HepG2 (cell line): ENCODE measurements at regions not wholly inside any gene's neighbourhood (a gene's known extent, or its start where the extent isn't known, plus 50 kb on each side); places are given as distances from the start of the nearest gene placed in this dataset.

ENCODE experiments used
- ARNTL ChIP-seq: sonication (generic); formaldehyde crosslinking; IDR thresholded peaks from 2 replicates; pipeline ENCODE4 v1.4.0; 2020; ENCODE audit warnings: mild to moderate bottlenecking, missing genetic modification reagents
- CHD4 ChIP-seq: fragments of 200-600 bp; sonication (generic); IDR thresholded peaks from 2 replicates; pipeline ENCODE4 v1.7.0; 2017; ENCODE audit warnings: mild to moderate bottlenecking, low read length, borderline replicate concordance
- FOSL2 ChIP-seq: sonication (generic); formaldehyde crosslinking; IDR thresholded peaks from 2 replicates; pipeline ENCODE4 v1.4.0; 2020; ENCODE audit warnings: missing genetic modification reagents
- HDAC6 ChIP-seq: fragments of 200-600 bp; sonication (generic); IDR thresholded peaks from 2 replicates; pipeline ENCODE4 v1.7.0; 2017; ENCODE audit warnings: mild to moderate bottlenecking, antibody characterized with exemption, low read length, low read depth
- HMGA1 ChIP-seq: sonication (generic); formaldehyde crosslinking; conservative IDR thresholded peaks from 2 replicates; pipeline ENCODE4 v1.4.0; 2020; ENCODE audit warnings: missing genetic modification reagents
- HNRNPH1 ChIP-seq: fragments of 200-400 bp; formaldehyde crosslinking; optimal IDR thresholded peaks from 2 replicates; pipeline ENCODE3; 2017; ENCODE audit warnings: mild to moderate bottlenecking, low read depth, low read length
- HOXA9 ChIP-seq: sonication (generic); formaldehyde crosslinking; IDR thresholded peaks from 2 replicates; pipeline ENCODE4 v1.8.1; 2022; ENCODE audit warnings: missing genetic modification reagents, mild to moderate bottlenecking, moderate library complexity, borderline replicate concordance
- ISX ChIP-seq: sonication (generic); formaldehyde crosslinking; conservative IDR thresholded peaks from 2 replicates; pipeline ENCODE4 v1.5.0; 2020; ENCODE audit warnings: missing genetic modification reagents
- ONECUT2 ChIP-seq: sonication (generic); formaldehyde crosslinking; IDR thresholded peaks from 2 replicates; pipeline ENCODE4 v1.4.0; 2020; ENCODE audit warnings: missing genetic modification reagents
- PAF1 ChIP-seq: IDR thresholded peaks from 2 replicates; pipeline ENCODE4 v1.6.1; 2016; ENCODE audit warnings: missing genetic modification reagents, missing compliant biosample characterization
- PAXIP1 ChIP-seq: sonication (generic); formaldehyde crosslinking; conservative IDR thresholded peaks from 2 replicates; pipeline ENCODE4 v1.4.0; 2020; ENCODE audit warnings: mild to moderate bottlenecking, missing genetic modification reagents, moderate library complexity
- PPARG ChIP-seq: conservative IDR thresholded peaks from 2 replicates; pipeline ENCODE4 v1.6.1; 2016; ENCODE audit warnings: missing biosample characterization, missing genetic modification reagents
- RFX1 ChIP-seq: fragments of 450-650 bp; IDR thresholded peaks from 2 replicates; pipeline ENCODE4 v1.6.1; 2017
- SMAD1 ChIP-seq: sonication (generic); formaldehyde crosslinking; IDR thresholded peaks from 2 replicates; pipeline ENCODE4 v1.4.0; 2020; ENCODE audit warnings: missing genetic modification reagents, low read depth, mild to moderate bottlenecking, borderline replicate concordance
- SOX5 ChIP-seq: IDR thresholded peaks from 2 replicates; pipeline ENCODE4 v1.6.1; 2016; ENCODE audit warnings: borderline replicate concordance
- TBX3 ChIP-seq: fragments of 450-650 bp; IDR thresholded peaks from 2 replicates; pipeline ENCODE4 v1.6.1; 2017; ENCODE audit warnings: antibody characterized with exemption, mild to moderate bottlenecking, inconsistent platforms, borderline replicate concordance
- TMF1 ChIP-seq: sonication (generic); formaldehyde crosslinking; IDR thresholded peaks from 2 replicates; pipeline ENCODE4 v1.8.1; 2022; ENCODE audit warnings: low read depth, missing genetic modification reagents
- USF2 ChIP-seq, 2 experiments: sonication (generic) in 1 of 2; formaldehyde crosslinking in 1 of 2; IDR thresholded peaks; 2 replicates each; pipeline versions ENCODE4 v1.5.1 to v1.6.1; 2011 to 2020; ENCODE audit warnings: borderline replicate concordance in 1 of 2, low read depth in 1 of 2, low read length in 1 of 2, mild to moderate bottlenecking in 1 of 2, missing genetic modification reagents in 1 of 2, moderate library complexity in 1 of 2
- ZNF205 ChIP-seq: IDR thresholded peaks from 2 replicates; pipeline ENCODE4 v1.6.1; 2018; ENCODE audit warnings: missing biosample characterization, missing genetic modification reagents
- ZNF282 ChIP-seq: fragments of 450-650 bp; IDR thresholded peaks from 2 replicates; pipeline ENCODE4 v1.6.1; 2018; ENCODE audit not compliant: partially characterized antibody
- ZNF44 ChIP-seq: sonication (generic); formaldehyde crosslinking; IDR thresholded peaks from 2 replicates; pipeline ENCODE4 v1.5.1; 2020; ENCODE audit warnings: mild to moderate bottlenecking, missing genetic modification reagents
- ZNF614 ChIP-seq: IDR thresholded peaks from 2 replicates; pipeline ENCODE4 v1.6.1; 2018; ENCODE audit warnings: missing biosample characterization, missing genetic modification reagents, inconsistent platforms, borderline replicate concordance
- ZNF891 ChIP-seq: sonication (generic); formaldehyde crosslinking; IDR thresholded peaks from 2 replicates; pipeline ENCODE4 v1.5.0; 2020; ENCODE audit warnings: mild to moderate bottlenecking, missing genetic modification reagents

GRCh38 chr6:113564371-113565171 lies 292.6 kb upstream of the MARCKS start (continued):
- TF ChIP-seq PAXIP1 (CRISPR knock-in tag) (peak; percentile 97), PPARG (CRISPR knock-in tag) (peak; percentile 88), FOSL2 (peak; percentile 31; the same call in 1 of the 2 replicates), TBX3 (peak; percentile 90), SOX5 (peak; percentile 66), ZNF205 (CRISPR knock-in tag) (peak; percentile 62; the same call in 1 of the 2 replicates), ARNTL (peak; percentile 66; the same call in 1 of the 2 replicates), HNRNPH1 (no peak), CHD4 (no peak), HDAC6 (no peak), HMGA1 (CRISPR knock-in tag) (no peak), TMF1 (CRISPR knock-in tag) (peak; percentile 62; the same call in 1 of the 2 replicates), ZNF891 (CRISPR knock-in tag) (no peak), ONECUT2 (CRISPR knock-in tag) (peak; percentile 91), ISX (CRISPR knock-in tag) (no peak), SMAD1 (no peak), USF2 (IDR thresholded peaks at IDR 0.05; ENCODE audit: low read depth, low read length) (no peak), USF2 (CRISPR knock-in tag; IDR thresholded peaks at IDR 0.05; ENCODE audit: borderline replicate concordance) (no peak), RFX1 (no peak), ZNF282 (no peak), ZNF614 (CRISPR knock-in tag) (no peak), HOXA9 (CRISPR knock-in tag) (no peak), ZNF44 (CRISPR knock-in tag) (no peak), PAF1 (CRISPR knock-in tag) (no peak)
